ENCODE measurements at regions not wholly inside any gene's neighbourhood (a gene's known extent, or its start where the extent isn't known, plus 50 kb on each side); places are given as distances from the start of the nearest gene placed in this dataset.

DNA sequence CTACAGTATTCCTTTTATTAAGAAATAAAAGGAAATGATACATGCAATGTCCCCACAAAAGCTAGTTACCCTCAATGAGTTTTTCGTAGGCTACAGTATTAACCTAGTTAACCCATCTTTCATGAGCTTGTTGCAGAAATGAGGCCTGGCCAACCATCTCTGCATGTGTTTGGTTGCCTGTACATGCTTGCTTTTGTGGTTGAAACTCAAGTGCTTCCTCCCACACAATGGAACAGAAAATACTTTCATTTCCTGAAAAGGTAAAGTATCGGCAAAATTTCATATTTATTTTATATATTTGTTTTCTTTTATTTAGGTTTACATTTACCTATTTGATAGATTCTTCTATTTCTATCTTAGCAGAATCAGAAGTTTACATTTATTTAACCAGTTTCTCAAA lies 214.6 kb upstream of the FAM241A start:
- TF ChIP-seq CEBPB (IDR thresholded peaks at IDR 0.05) (no peak), NFIC (IDR thresholded peaks at IDR 0.05) (no peak), TAF1 (IDR thresholded peaks at IDR 0.05; ENCODE audit: low read depth) (no peak), EGR1 (IDR thresholded peaks at IDR 0.05) (no peak), TCF12 (IDR thresholded peaks at IDR 0.05; ENCODE audit: low read depth) (no peak), USF1 (IDR thresholded peaks at IDR 0.05) (no peak), TEAD4 (IDR thresholded peaks at IDR 0.05) (no peak), REST (IDR thresholded peaks at IDR 0.05; ENCODE audit: low read depth) (no peak), FOXM1 (IDR thresholded peaks at IDR 0.05; ENCODE audit: borderline replicate concordance, low read depth) (no peak), YY1 (IDR thresholded peaks at IDR 0.05; ENCODE audit: low read depth) (no peak), EP300 (IDR thresholded peaks at IDR 0.05; ENCODE audit: borderline replicate concordance) (no peak), RAD21 (IDR thresholded peaks at IDR 0.05; ENCODE audit: low read depth) (no peak), CREB1 (IDR thresholded peaks at IDR 0.05; ENCODE audit: low read depth) (no peak)
- TF ChIP-seq, protein P1, sequence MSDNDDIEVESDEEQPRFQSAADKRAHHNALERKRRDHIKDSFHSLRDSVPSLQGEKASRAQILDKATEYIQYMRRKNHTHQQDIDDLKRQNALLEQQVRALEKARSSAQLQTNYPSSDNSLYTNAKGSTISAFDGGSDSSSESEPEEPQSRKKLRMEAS (IDR thresholded peaks at IDR 0.05): no peak

All from Ishikawa (cell line).